ENCODE measurements at regions not wholly inside any gene's neighbourhood (a gene's known extent, or its start where the extent isn't known, plus 50 kb on each side); places are given as distances from the start of the nearest gene placed in this dataset.

DNA sequence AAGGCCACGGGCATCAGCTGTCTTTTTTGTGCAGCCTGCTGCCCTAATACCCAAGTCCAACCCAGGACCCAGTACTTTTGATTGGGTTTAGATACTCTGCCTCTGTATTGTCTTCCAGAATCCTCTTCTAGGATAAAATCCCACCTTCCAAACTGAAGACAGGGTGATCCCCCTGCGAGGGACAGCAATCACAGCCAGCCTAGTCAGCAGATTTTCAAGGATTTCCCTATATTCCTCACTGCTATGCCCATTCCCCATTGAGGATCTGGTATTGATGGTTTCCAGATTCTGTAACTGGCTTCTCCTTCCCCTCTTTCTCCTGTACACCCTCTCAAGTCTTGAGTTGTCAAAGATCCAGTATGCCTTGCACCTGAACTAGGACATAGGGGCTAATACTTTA, 389.4 kb downstream of the TRIM36 start:
- ATAC-seq (no peak), DNase-seq (no peak)
- H3K9me3 ChIP-seq: no peaks in the 10 kb centered on the region
- H3K27ac ChIP-seq: no peak overlapping the region
- TF ChIP-seq, protein P1, sequence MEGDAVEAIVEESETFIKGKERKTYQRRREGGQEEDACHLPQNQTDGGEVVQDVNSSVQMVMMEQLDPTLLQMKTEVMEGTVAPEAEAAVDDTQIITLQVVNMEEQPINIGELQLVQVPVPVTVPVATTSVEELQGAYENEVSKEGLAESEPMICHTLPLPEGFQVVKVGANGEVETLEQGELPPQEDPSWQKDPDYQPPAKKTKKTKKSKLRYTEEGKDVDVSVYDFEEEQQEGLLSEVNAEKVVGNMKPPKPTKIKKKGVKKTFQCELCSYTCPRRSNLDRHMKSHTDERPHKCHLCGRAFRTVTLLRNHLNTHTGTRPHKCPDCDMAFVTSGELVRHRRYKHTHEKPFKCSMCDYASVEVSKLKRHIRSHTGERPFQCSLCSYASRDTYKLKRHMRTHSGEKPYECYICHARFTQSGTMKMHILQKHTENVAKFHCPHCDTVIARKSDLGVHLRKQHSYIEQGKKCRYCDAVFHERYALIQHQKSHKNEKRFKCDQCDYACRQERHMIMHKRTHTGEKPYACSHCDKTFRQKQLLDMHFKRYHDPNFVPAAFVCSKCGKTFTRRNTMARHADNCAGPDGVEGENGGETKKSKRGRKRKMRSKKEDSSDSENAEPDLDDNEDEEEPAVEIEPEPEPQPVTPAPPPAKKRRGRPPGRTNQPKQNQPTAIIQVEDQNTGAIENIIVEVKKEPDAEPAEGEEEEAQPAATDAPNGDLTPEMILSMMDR (IDR thresholded peaks at IDR 0.05): no peak
- H3K4me1 ChIP-seq: no peaks in the 10 kb centered on the region
- H3K36me3 ChIP-seq: no peaks in the 10 kb centered on the region
- intact Hi-C loops (cut with DNase I): no loop called here
- no peaks in the 10 kb centered on the region for H3K27me3 ChIP-seq
- no peak overlapping the region for H3K4me3 ChIP-seq

DNA sequence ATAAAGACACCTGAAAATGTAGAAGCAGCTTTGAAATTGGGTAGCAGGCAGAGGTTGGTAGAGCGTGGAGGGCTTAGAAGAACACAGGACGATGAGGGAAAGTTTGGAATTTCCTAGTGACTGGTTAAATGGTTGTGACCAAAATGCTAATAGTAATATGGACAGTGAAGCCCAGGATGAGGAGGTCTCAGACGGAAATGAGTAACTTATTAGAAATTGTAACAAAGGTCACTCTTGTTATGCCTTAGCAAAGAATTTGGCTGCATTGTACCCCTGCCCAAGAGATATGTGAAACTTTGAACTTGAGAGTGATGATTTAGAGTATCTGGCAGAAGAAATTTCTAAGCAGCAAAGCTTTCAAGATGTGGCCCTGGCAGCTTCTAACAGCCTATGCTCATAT, 382.5 kb downstream of the KCNN2 start:
- TF ChIP-seq, protein P1 (IDR thresholded peaks at IDR 0.05): no peak
- Histone ChIP-seq H3K4me3 (no peak overlapping the region), H3K4me1 (no peaks in the 10 kb centered on the region), H3K36me3 (no peaks in the 10 kb centered on the region), H3K27me3 (no peaks in the 10 kb centered on the region), H3K9me3 (no peaks in the 10 kb centered on the region), H3K27ac (no peak overlapping the region)
- DNase-seq: no peak
- intact Hi-C loops (cut with DNase I): no loop called here
- no peak for ATAC-seq

DNA sequence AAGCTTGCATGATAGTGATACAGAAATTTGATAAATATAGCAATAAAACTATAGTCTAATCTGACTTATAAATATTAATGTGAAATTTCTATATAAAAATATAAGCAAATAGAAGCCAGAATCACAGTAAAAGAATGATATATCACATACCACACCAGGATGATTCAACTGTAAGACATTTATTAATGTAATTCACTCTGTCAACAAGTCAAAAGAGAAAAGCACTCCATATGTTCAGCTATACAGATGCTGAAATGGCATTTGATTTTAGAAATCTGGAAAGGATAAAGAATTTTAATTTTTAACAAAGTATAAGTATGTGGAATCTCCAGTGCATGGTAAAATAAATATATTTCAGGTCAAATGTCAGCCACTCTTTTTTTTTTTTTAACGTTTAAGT, 372.4 kb downstream of the KCNN2 start:
- Histone ChIP-seq H3K36me3 (no peaks in the 10 kb centered on the region), H3K27ac (no peak overlapping the region), H3K4me1 (no peaks in the 10 kb centered on the region), H3K4me3 (no peak overlapping the region), H3K9me3 (peaks cover 9% of the 10 kb centered on the region), H3K27me3 (no peaks in the 10 kb centered on the region)
- intact Hi-C loops (cut with DNase I): no loop called here
- no peak for DNase-seq
- no peak for ATAC-seq
- TF ChIP-seq, protein P1 (IDR thresholded peaks at IDR 0.05): no peak

DNA sequence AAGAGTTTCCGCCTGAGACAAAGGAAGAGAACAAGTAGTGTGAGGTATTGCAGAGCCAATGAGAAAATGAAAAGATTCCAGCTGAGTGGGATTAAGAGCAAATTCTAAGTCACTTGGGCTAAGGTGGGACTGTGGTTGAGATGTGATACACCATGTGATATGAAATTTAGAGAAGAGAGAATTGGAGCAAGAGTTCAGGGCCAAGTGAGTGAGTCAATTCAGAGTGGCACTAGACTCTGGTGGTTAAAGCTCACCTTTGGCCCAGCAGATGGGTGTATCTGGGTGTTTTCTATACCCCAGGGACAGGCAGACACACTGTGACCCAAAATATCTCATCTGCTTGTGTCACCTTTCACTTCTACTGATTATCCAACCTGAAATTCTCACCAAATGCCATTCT, 368.1 kb downstream of the KCNN2 start:
- Histone ChIP-seq H3K27ac (no peak overlapping the region), H3K36me3 (no peaks in the 10 kb centered on the region), H3K4me1 (no peaks in the 10 kb centered on the region), H3K27me3 (no peaks in the 10 kb centered on the region), H3K9me3 (no peaks in the 10 kb centered on the region), H3K4me3 (no peak overlapping the region)
- TF ChIP-seq, protein P1 (IDR thresholded peaks at IDR 0.05): no peak
- no peak for ATAC-seq
- intact Hi-C loops (cut with DNase I): no loop called here
- DNase-seq: no peak

DNA sequence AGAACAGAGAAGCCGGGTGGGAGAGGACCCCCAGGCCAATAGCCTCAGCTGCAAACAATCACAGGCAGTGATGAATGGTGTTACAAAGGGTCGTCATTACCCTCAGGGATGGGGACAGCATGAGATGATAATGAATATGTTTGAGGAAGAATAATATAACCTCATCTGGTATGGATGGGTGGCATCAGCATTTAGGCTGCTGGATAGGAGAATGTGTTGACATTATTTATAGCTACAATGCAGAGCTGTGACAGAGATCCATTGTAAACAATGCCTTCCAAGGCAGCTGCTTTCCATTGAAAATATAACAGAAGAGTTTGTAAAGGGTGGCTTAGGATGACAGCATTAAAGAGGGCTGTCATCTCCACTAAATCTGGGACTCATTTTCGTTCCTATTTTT, 365.5 kb downstream of the KCNN2 start:
- no peak for DNase-seq
- Histone ChIP-seq H3K4me3 (no peak overlapping the region), H3K36me3 (no peaks in the 10 kb centered on the region), H3K27me3 (no peaks in the 10 kb centered on the region), H3K27ac (no peak overlapping the region), H3K4me1 (no peaks in the 10 kb centered on the region), H3K9me3 (no peaks in the 10 kb centered on the region)
- intact Hi-C loops (cut with DNase I): no loop called here
- ATAC-seq: no peak
- TF ChIP-seq, protein P1 (IDR thresholded peaks at IDR 0.05): no peak

DNA sequence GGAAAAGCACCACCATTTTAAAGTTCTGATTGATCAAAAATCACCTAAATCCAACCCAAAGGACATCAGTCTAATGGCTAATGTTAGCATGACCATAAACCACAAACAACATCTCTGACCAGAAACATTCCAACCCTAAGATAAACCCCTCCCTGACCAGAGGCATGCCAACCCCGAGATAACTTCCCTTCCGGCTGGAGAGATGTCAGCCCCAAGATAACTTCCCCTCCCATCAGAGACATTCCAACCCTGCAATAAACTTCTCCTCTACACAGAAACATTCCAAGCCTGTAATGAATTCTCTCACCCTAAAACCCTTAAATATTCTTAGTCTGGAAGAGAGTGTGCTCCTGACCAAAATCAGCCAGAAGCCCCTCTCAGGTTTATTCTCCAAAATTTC, 364.3 kb downstream of the KCNN2 start:
- DNase-seq: no peak
- H3K9me3 ChIP-seq: no peaks in the 10 kb centered on the region
- H3K36me3 ChIP-seq: no peaks in the 10 kb centered on the region
- no peak for ATAC-seq
- intact Hi-C loops (cut with DNase I): no loop called here
- TF ChIP-seq, protein P1 (IDR thresholded peaks at IDR 0.05): no peak
- no peaks in the 10 kb centered on the region for H3K27me3 ChIP-seq
- H3K4me3 ChIP-seq: no peak overlapping the region
- H3K4me1 ChIP-seq: no peaks in the 10 kb centered on the region
- H3K27ac ChIP-seq: no peak overlapping the region
